ENCODE measurements at regions not wholly inside any gene's neighbourhood (a gene's known extent, or its start where the extent isn't known, plus 50 kb on each side); places are given as distances from the start of the nearest gene placed in this dataset.

DNA sequence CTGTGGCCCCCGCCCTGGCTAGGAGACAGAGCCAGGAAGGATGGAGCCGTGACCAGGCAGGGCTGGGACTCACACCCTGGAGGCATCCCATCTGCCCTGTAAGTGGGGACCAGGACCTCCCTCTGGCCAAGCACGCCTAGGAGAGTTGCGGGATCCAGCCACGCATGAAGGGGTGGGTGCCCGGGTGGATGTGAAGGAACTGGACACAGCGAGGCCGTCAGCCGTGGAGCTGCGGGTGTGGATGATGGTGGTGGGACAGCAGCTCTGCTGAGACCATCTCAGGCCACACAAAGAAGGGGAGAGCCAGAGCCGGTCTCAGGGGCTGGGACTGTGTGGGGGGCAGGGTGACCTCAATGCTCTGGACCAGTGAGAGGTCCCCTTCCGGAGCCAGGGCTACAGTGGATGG is 746.4 kb downstream of the BRD1 start:
- TF ChIP-seq, protein P1, sequence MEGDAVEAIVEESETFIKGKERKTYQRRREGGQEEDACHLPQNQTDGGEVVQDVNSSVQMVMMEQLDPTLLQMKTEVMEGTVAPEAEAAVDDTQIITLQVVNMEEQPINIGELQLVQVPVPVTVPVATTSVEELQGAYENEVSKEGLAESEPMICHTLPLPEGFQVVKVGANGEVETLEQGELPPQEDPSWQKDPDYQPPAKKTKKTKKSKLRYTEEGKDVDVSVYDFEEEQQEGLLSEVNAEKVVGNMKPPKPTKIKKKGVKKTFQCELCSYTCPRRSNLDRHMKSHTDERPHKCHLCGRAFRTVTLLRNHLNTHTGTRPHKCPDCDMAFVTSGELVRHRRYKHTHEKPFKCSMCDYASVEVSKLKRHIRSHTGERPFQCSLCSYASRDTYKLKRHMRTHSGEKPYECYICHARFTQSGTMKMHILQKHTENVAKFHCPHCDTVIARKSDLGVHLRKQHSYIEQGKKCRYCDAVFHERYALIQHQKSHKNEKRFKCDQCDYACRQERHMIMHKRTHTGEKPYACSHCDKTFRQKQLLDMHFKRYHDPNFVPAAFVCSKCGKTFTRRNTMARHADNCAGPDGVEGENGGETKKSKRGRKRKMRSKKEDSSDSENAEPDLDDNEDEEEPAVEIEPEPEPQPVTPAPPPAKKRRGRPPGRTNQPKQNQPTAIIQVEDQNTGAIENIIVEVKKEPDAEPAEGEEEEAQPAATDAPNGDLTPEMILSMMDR (conservative IDR thresholded peaks at IDR 0.05; ENCODE audit: low read depth, low read length): no peak
- TF ChIP-seq EZH2 (IDR thresholded peaks at IDR 0.05; ENCODE audit: low read length, unreplicated experiment) (no peak), EZH2phosphoT487 (IDR thresholded peaks at IDR 0.05; ENCODE audit: borderline replicate concordance, low read length) (no peak)

Measured in PC-3 (cell line).